ENCODE measurements at regions not wholly inside any gene's neighbourhood (a gene's known extent, or its start where the extent isn't known, plus 50 kb on each side); places are given as distances from the start of the nearest gene placed in this dataset.

DNA sequence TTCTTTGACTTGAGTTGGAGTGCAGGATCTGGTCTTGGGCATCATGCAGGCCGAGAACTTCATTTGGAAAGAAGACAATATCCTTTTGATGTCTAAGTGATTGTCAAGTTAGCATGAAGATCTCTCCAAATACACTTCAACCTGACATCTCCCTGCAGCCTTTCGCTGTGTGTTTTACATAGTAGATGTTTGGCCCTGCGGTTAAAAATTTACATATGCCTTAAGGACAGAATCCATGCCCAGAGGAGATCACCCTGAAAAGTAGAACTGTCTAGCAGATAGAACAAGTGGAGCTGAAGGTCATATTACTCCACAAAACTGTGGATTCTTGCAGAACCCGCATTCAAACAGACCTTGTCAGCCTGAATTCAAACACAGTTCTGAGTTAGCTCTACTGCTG lies 409.9 kb downstream of the LPIN1 start:
- H3F3A ChIP-seq (ENCODE audit: insufficient read depth, low read depth) = peaks cover 35% of the 10 kb centered on the region
- POLR2A ChIA-PET (ENCODE audit: unreplicated experiment) = no interaction called here
- BruUV-seq (replicated peaks) = no TSS peak
- H3K9me3 ChIP-seq (ENCODE audit: insufficient read depth, low read depth) = peaks cover 6% of the 10 kb centered on the region
- H3K4me2 ChIP-seq = peak overlapping the region; percentile 35
- DNase-seq = no peak
- peaks cover 34% of the 10 kb centered on the region for H3K4me1 ChIP-seq (replicated peaks; ENCODE audit: insufficient read depth)
- peak overlapping the region; percentile 79 for H3K27ac ChIP-seq
- H4K20me1 ChIP-seq (ENCODE audit: insufficient read depth) = no peaks in the 10 kb centered on the region
- no peaks in the 10 kb centered on the region for H3K36me3 ChIP-seq (ENCODE audit: low read depth)
- intact Hi-C loops (cut with micrococcal nuclease; ENCODE audit: unreplicated experiment) = loop anchor here (2.0 to 10.0 kb wide), 2 partner anchors 300 to 322 kb away; no protein-coding TSS in a partner anchor
- H3K9me2 ChIP-seq (ENCODE audit: insufficient read depth) = no peaks in the 10 kb centered on the region
- no peak overlapping the region for H2AFZ ChIP-seq
- no peak overlapping the region for H3K4me3 ChIP-seq
- CTCF ChIA-PET = no interaction called here
- H3K27me3 ChIP-seq (ENCODE audit: insufficient read depth, low read depth) = no peaks in the 10 kb centered on the region
- no peak for TF ChIP-seq EZH2 (IDR thresholded peaks at IDR 0.05; ENCODE audit: low read depth)
- TF ChIP-seq, protein P1, sequence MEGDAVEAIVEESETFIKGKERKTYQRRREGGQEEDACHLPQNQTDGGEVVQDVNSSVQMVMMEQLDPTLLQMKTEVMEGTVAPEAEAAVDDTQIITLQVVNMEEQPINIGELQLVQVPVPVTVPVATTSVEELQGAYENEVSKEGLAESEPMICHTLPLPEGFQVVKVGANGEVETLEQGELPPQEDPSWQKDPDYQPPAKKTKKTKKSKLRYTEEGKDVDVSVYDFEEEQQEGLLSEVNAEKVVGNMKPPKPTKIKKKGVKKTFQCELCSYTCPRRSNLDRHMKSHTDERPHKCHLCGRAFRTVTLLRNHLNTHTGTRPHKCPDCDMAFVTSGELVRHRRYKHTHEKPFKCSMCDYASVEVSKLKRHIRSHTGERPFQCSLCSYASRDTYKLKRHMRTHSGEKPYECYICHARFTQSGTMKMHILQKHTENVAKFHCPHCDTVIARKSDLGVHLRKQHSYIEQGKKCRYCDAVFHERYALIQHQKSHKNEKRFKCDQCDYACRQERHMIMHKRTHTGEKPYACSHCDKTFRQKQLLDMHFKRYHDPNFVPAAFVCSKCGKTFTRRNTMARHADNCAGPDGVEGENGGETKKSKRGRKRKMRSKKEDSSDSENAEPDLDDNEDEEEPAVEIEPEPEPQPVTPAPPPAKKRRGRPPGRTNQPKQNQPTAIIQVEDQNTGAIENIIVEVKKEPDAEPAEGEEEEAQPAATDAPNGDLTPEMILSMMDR (conservative IDR thresholded peaks at IDR 0.05) = no peak
- H3K79me2 ChIP-seq (ENCODE audit: low read depth) = no peaks in the 10 kb centered on the region

- H3K27me3 ChIP-seq (ENCODE audit: insufficient read depth, low read depth) = no peaks in the 10 kb centered on the region
- H3K79me2 ChIP-seq (ENCODE audit: low read depth) = no peaks in the 10 kb centered on the region
- H4K20me1 ChIP-seq (ENCODE audit: insufficient read depth) = no peaks in the 10 kb centered on the region
- TF ChIP-seq, protein P1 (conservative IDR thresholded peaks at IDR 0.05) = no peak
- TF ChIP-seq EZH2 (IDR thresholded peaks at IDR 0.05; ENCODE audit: low read depth) = no peak
- intact Hi-C loops (cut with micrococcal nuclease; ENCODE audit: unreplicated experiment) = no loop called here
- no TSS peak for BruUV-seq (replicated peaks)
- H3K27ac ChIP-seq = no peak overlapping the region
- no peaks in the 10 kb centered on the region for H3K36me3 ChIP-seq (ENCODE audit: low read depth)
- H2AFZ ChIP-seq = no peak overlapping the region
- peaks cover 11% of the 10 kb centered on the region for H3K4me1 ChIP-seq (replicated peaks; ENCODE audit: insufficient read depth)
- H3K9me3 ChIP-seq (ENCODE audit: insufficient read depth, low read depth) = peaks cover 6% of the 10 kb centered on the region; the same call in 1 of the 2 replicates
- H3K4me3 ChIP-seq = no peak overlapping the region
- no peak overlapping the region for H3K4me2 ChIP-seq
- H3F3A ChIP-seq (ENCODE audit: insufficient read depth, low read depth) = peaks cover 15% of the 10 kb centered on the region
- POLR2A ChIA-PET (ENCODE audit: unreplicated experiment) = no interaction called here
- no peaks in the 10 kb centered on the region for H3K9me2 ChIP-seq (ENCODE audit: insufficient read depth)
- no peak for DNase-seq
- CTCF ChIA-PET = no interaction called here
Measured at GRCh38 chr2:12161085-12161484, 414.7 kb downstream of the LPIN1 start.

DNA sequence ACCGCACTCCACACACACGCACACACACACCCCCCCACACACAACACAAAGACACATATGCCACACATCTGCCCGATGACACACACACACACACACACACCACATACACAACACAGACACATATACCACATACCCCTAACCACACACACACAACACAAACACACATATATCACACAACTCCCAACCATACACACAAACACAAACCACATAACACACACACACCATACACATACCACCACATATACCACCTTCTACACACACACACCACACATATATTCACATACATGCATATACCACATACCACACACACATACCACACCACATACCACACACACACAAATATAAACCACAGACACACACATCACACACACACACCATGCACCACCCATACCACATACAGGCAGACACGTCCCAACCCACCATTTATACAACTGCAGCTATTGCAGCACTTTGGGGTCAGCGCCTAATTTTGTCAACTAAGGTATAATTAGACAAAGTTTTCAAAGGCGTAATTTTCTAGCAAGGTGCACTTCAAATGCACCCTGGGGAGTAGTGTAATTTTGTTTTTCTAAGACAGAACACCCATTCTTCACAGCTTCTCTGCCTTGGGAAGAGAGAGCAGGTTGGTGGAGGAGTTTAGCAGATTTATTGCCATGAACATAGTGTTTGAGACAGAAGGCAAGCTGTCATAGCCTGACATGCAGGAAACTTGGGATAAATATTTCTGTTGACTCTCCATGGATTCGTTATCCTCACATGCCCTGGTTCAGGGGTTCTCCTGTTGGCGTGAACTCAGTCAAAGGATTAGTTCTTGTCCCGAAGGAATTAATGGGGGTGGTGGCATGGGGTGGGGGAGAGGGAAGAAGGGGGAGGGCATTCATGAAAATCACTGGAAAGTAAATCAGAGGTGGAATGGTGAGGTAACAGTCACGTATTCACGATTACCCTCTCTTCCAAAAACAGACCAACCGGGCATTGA lies 416.1 kb downstream of the LPIN1 start:
- H4K20me1 ChIP-seq (ENCODE audit: insufficient read depth) = no peaks in the 10 kb centered on the region
- POLR2A ChIA-PET (ENCODE audit: unreplicated experiment) = interaction anchor here (0.6 kb wide), 1 partner anchor 765 kb away, joined by 3 read pairs; no protein-coding TSS in a partner anchor
- no peak overlapping the region for H3K4me2 ChIP-seq
- no peaks in the 10 kb centered on the region for H3K79me2 ChIP-seq (ENCODE audit: low read depth)
- no peak for DNase-seq
- no peak for TF ChIP-seq EZH2 (IDR thresholded peaks at IDR 0.05; ENCODE audit: low read depth)
- TF ChIP-seq, protein P1 (conservative IDR thresholded peaks at IDR 0.05) = no peak
- H3K9me2 ChIP-seq (ENCODE audit: insufficient read depth) = no peaks in the 10 kb centered on the region
- no TSS peak for BruUV-seq (replicated peaks)
- no peak overlapping the region for H3K4me3 ChIP-seq
- H2AFZ ChIP-seq = no peak overlapping the region
- CTCF ChIA-PET = no interaction called here
- no peak overlapping the region for H3K27ac ChIP-seq
- no peaks in the 10 kb centered on the region for H3K4me1 ChIP-seq (replicated peaks; ENCODE audit: insufficient read depth)
- intact Hi-C loops (cut with micrococcal nuclease; ENCODE audit: unreplicated experiment) = no loop called here
- peaks cover 6% of the 10 kb centered on the region; the same call in 1 of the 2 replicates for H3K9me3 ChIP-seq (ENCODE audit: insufficient read depth, low read depth)
- peaks cover under 1% of the 10 kb centered on the region; the same call in 1 of the 2 replicates for H3F3A ChIP-seq (ENCODE audit: insufficient read depth, low read depth)
- H3K27me3 ChIP-seq (ENCODE audit: insufficient read depth, low read depth) = no peaks in the 10 kb centered on the region
- H3K36me3 ChIP-seq (ENCODE audit: low read depth) = no peaks in the 10 kb centered on the region
